ENCODE measurements at regions not wholly inside any gene's neighbourhood (a gene's known extent, or its start where the extent isn't known, plus 50 kb on each side); places are given as distances from the start of the nearest gene placed in this dataset.
"Not testable (repeated sequence)": the region's sequence is repeated elsewhere in the genome, so short reads cannot be mapped to it uniquely, and the experiment has no call there.

DNA sequence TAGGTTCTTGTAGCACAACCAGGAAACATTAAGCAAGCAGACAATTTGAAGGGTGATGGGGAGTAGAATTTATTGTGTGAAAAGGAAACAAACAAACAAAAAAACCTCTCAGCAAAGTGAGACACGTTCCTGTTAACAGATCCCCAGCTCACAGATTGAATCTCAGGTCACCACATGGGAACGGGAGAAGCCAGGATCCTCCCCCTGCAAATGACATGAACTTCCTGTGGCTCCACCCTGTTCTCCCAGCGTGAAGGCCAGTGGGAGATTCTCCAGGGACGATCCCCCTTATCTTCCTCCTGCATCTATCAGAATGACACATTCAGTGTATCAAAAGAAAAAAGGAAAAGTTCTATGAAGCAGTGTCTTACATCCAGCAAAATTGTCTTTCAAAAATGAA lies 1488.1 kb downstream of the OTOL1 start (continued):
- TF ChIP-seq SIN3A (IDR thresholded peaks at IDR 0.05; ENCODE audit: borderline replicate concordance, low read depth, low read length) = no peak
- no peak for TF ChIP-seq CHD2 (IDR thresholded peaks at IDR 0.05; ENCODE audit: low read length, partially characterized antibody)
- TF ChIP-seq RAD21 (IDR thresholded peaks at IDR 0.05; ENCODE audit: low read length) = no peak
- TF ChIP-seq TAF1 (IDR thresholded peaks at IDR 0.05; ENCODE audit: borderline replicate concordance, low read depth, low read length) = no peak
- TF ChIP-seq RXRA (IDR thresholded peaks at IDR 0.05; ENCODE audit: borderline replicate concordance, low read depth) = no peak
- no peak for TF ChIP-seq TEAD4 (IDR thresholded peaks at IDR 0.05; ENCODE audit: borderline replicate concordance, insufficient read depth)

DNA sequence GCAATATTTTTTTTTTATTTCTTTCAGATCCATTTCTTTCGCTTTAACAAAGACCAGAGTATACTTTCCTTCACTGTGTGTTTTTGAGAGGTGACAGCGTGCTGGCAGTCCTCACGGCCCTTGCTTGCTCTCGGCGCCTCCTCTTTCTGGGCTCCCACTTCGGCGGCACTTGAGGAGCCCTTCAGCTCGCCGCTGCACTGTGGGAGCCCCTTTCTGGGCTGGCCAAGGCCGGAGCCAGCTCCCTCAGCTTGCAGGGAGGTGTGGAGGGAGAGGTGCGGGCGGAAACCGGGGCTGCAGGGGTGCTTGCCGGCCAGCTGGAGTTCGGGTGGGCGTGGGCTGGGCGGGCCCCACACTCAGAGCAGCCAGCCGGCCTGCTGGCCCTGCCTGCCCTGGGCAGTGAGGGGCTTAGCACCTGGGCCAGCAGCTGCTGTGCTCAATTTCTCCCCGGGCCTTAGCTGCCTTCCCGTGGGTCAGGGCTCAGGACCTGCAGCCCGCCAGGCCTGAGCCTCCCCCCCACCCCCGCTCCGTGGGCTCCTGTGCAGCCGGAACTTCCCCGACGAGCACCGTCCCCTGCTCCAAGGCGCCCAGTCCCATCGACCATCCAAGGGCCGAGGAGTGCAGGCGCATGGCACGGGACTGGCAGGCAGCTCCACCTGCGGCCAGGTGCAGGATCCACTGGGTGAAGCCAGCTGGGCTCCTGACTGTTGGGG lies 1490.6 kb downstream of the OTOL1 start:
- H3K36me3 ChIP-seq (replicated peaks in 1 of 2; ENCODE audit: control insufficient read depth in 1 of 2, insufficient read depth in 2 of 2, low read length in 1 of 2); H3K27me3 ChIP-seq (ENCODE audit: insufficient read depth); H3K9me3 ChIP-seq; H3K9me2 ChIP-seq; H3K4me3 ChIP-seq (ENCODE audit: low read depth in 2 of 2, low read length in 1 of 2); H2AFZ ChIP-seq (ENCODE audit: low read depth); DNase-seq; H3K4me2 ChIP-seq; H4K20me1 ChIP-seq (ENCODE audit: insufficient read depth); H3F3A ChIP-seq (replicated peaks; ENCODE audit: insufficient read depth); H3K4me1 ChIP-seq (ENCODE audit: control insufficient read depth in 1 of 2, insufficient read depth in 2 of 2, low read depth in 1 of 2, low read length in 1 of 2); H3K27ac ChIP-seq (ENCODE audit: low read depth in 2 of 2, low read length in 1 of 2); H3K79me2 ChIP-seq (ENCODE audit: insufficient read depth); H3K9ac ChIP-seq: not testable (repeated sequence)
- 70% methylated on average over 18 of the region's 33 CpGs for WGBS (ENCODE audit: low lambda C conversion rate)
- CTCF ChIA-PET = interaction anchor here (1.4 kb wide), 1 partner anchor 9 kb away, joined by 3 read pairs; no protein-coding TSS in a partner anchor
- POLR2A ChIA-PET = interaction anchor here (0.7 kb wide), 1 partner anchor 12 kb away, joined by 3 read pairs; no protein-coding TSS in a partner anchor

DNA sequence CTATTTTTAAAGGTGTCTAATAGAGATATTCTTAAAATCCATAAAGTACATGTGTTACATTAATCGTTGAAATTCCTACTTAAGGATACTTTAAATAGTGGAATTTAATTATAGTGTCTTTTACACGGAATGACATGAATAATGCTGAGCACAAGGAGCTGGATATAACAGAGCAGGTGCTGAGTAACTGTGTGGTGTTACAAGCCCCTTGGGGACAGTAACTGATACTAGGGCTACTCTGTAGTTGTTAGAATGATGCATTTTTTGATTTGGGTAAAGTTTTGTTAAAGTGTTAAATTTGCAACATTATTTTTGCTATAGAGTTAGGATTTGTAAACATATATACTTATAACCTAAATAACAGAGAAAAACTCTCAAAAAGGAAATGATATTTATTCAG lies 1496.1 kb downstream of the OTOL1 start:
- Histone ChIP-seq H3F3A (replicated peaks; ENCODE audit: insufficient read depth) (no peaks in the 10 kb centered on the region), H3K79me2 (ENCODE audit: insufficient read depth) (no peaks in the 10 kb centered on the region), H3K9ac (no peak overlapping the region), H3K4me1 (ENCODE audit: control insufficient read depth in 1 of 2, insufficient read depth in 2 of 2, low read depth in 1 of 2, low read length in 1 of 2) (no peaks in the 10 kb centered on the region), H4K20me1 (ENCODE audit: insufficient read depth) (no peaks in the 10 kb centered on the region), H3K27me3 (ENCODE audit: insufficient read depth) (no peaks in the 10 kb centered on the region), H3K36me3 (replicated peaks in 1 of 2; ENCODE audit: control insufficient read depth in 1 of 2, insufficient read depth in 2 of 2, low read length in 1 of 2) (no peaks in the 10 kb centered on the region), H2AFZ (ENCODE audit: low read depth) (no peak overlapping the region), H3K27ac (ENCODE audit: low read depth in 2 of 2, low read length in 1 of 2) (no peak overlapping the region), H3K4me3 (ENCODE audit: low read depth in 2 of 2, low read length in 1 of 2) (no peak overlapping the region), H3K9me3 (no peaks in the 10 kb centered on the region), H3K4me2 (no peak overlapping the region), H3K9me2 (no peaks in the 10 kb centered on the region)
- POLR2A ChIA-PET = no interaction called here
- CTCF ChIA-PET = no interaction called here
- DNase-seq = no peak
- 39% methylated on average over 2 of the region's 2 CpGs for WGBS (ENCODE audit: low lambda C conversion rate)
- TF ChIP-seq, protein P1, sequence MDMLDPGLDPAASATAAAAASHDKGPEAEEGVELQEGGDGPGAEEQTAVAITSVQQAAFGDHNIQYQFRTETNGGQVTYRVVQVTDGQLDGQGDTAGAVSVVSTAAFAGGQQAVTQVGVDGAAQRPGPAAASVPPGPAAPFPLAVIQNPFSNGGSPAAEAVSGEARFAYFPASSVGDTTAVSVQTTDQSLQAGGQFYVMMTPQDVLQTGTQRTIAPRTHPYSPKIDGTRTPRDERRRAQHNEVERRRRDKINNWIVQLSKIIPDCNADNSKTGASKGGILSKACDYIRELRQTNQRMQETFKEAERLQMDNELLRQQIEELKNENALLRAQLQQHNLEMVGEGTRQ (IDR thresholded peaks at IDR 0.05; ENCODE audit: borderline replicate concordance, low read depth, low read length) = no peak
- TF ChIP-seq, protein P2, sequence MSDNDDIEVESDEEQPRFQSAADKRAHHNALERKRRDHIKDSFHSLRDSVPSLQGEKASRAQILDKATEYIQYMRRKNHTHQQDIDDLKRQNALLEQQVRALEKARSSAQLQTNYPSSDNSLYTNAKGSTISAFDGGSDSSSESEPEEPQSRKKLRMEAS (IDR thresholded peaks at IDR 0.05; ENCODE audit: low read depth) = no peak
- TF ChIP-seq MXI1 (IDR thresholded peaks at IDR 0.05; ENCODE audit: low read depth, low read length) (no peak), RFX5 (IDR thresholded peaks at IDR 0.05; ENCODE audit: low read length) (no peak)
